Hematopoietic multipotent progenitor cell treated with erythropoietin and hydrocortisone succinate and interleukin-3 and kit ligand, for 6 days (in vitro differentiated cells): ENCODE measurements at regions not wholly inside any gene's neighbourhood (a gene's known extent, or its start where the extent isn't known, plus 50 kb on each side); places are given as distances from the start of the nearest gene placed in this dataset.

Experiments
- DNase-seq: peaks from one replicate; pipeline ENCODE4 v3.0.0-alpha.2; 2015

- no peak for DNase-seq
These were observed 108.2 kb downstream of the CNTN3 start for GRCh38 chr3:74506246-74506645.

- no peak for DNase-seq
These were observed 113.5 kb downstream of the CNTN3 start for GRCh38 chr3:74501007-74501406.

GRCh38 chr3:74500257-74500656, 114.2 kb downstream of the CNTN3 start:
- no peak for DNase-seq

- DNase-seq = no peak
These were observed 122.6 kb downstream of the CNTN3 start for GRCh38 chr3:74491874-74492273.

- no peak for DNase-seq
These were observed 125.2 kb downstream of the CNTN3 start for GRCh38 chr3:74489050-74489792.

DNA sequence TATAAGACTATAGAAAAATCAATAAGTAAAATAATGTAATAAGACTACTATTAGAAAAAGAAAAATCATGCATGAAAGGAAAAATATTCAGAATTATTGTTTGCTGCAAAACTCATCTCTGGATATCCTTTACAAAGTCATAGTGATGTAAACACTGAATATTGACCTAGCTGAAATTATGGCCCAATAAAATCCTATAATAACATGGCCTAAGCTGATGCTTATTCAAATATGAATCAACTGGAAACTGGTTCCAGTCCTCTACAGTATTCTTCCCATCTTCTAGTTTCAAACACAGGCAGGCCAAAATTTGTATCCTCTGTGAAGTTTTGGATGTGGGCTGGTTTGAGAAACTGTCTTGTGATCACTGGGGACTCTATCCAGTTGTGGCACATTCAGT, 134.5 kb downstream of the CNTN3 start:
- no peak for DNase-seq

GRCh38 chr3:74470313-74470712, 144.1 kb downstream of the CNTN3 start:
- DNase-seq = no peak

DNA sequence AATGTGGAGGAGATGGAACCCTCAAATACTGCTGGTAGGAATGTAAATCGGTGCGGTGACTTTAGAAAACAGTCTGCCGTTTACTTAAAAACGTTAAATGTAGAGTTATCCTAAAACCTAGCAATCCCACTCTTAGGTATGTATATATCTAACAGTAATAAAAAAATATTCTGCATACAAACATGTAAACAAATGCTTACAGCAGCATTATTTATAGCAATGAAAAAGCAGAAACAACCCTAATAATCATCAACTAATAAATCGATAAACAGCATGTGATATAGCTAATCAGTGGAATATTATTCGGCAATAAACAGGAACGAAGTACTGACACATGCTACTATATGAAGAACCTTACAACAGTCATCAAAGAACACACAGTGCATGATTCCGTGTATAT, 144.7 kb downstream of the CNTN3 start:
- DNase-seq = no peak

GRCh38 chr3:74469151-74469550, 145.3 kb downstream of the CNTN3 start:
- no peak for DNase-seq

GRCh38 chr3:74465715-74466410, 148.6 kb downstream of the CNTN3 start:
- no peak for DNase-seq

DNA sequence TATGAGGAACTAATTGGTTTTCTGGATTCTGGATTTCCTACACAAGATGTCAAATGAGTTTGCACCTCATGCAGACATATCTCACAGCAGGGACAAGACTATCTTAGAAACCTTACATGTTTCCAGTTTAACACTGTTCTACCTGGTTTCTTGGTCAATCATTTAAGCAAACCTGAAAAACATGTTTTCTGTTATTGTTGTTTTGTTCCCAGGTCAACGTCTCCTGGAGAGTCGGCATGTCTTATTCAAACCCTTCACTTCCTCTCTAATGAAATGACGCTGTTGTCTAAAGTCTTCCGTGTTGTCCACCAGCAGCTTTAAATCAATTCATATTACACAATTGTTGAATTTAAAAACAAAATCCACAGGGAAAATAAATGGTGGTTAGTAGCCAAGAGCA, 150.9 kb downstream of the CNTN3 start:
- DNase-seq = no peak

DNA sequence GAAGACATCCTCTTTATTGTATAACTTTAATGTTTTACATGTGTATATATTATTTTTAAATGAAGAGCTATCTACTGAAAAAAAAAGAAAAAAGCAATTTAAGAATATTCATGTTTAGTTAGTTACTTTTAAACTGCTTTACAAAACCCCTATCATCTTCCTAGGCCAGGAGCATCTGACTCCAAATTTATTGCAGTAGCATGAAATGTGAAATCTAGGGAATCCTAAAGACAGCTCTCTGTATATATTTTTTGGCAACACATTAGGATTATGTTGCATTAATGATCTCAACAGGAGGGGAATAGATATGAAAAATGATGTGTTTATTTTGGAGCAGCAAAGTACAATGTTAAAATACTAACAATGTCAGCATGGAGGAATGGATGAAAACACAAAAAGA, 158.3 kb downstream of the CNTN3 start:
- DNase-seq = no peak

- no peak for DNase-seq
These were observed 167.2 kb downstream of the CNTN3 start for GRCh38 chr3:74447221-74447620.

GRCh38 chr3:74445541-74445940, 168.9 kb downstream of the CNTN3 start:
- DNase-seq = no peak

DNA sequence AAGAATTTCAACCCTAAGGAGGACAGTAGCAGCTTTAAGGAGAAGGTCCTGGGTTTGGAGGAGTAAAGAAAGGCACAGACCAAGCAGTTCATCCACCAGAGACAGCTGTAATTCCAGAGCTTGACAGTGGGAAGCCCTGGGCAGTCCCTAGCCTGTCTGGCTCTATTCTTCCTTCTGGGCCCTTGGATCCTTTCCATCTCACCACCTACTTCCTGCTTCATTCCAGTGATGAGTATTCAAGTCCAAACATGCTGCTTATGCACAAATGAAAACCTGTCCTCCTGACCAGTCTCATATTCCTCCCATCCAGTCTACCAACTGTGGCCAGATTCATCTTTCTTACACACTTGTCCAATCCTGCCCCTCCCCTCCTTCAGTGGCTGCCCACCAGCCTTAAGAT, 171.4 kb downstream of the CNTN3 start:
- no peak for DNase-seq

- DNase-seq = no peak
These were observed 171.8 kb downstream of the CNTN3 start for GRCh38 chr3:74442683-74443082.

DNA sequence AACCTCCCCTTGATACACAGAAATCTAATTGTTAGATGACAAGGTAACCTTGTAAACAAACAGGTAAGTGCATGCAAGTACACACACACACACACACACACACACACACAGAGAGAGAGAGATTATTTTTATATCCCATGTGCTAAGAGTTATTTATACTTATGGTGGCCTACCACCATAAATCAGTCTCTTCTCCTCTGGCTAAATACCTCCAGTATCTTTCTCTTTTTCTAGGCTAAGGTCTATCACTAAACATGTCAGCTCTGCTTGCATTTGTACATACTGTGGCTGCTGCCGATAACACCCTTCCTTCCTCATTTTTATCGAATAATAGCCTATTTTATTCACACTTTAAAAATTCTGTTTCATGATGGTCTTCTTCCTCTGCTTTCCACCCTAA, 172.4 kb downstream of the CNTN3 start:
- DNase-seq = no peak

- no peak for DNase-seq
These were observed 178.3 kb downstream of the CNTN3 start for GRCh38 chr3:74436184-74436583.

GRCh38 chr3:74435631-74436030, 178.8 kb downstream of the CNTN3 start:
- DNase-seq = no peak

DNA sequence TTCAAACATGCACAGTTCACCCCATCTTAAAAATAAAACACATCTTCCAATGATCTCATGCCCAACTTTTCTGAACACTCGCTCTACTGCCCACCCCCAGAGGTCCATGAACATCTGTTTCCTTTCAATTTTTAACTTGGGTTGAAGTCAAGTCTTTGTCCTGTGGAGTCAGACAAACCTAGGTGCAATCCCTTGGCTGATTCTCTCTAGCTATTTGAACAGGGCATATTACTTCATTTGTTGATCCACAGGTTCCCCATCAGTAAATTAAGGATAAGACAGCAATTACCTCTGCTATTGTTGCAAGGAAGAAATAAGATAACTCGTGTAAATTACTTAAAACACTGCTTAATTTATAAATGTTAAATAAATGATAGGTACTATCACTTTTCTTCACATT, 180.1 kb downstream of the CNTN3 start:
- DNase-seq = no peak

DNA sequence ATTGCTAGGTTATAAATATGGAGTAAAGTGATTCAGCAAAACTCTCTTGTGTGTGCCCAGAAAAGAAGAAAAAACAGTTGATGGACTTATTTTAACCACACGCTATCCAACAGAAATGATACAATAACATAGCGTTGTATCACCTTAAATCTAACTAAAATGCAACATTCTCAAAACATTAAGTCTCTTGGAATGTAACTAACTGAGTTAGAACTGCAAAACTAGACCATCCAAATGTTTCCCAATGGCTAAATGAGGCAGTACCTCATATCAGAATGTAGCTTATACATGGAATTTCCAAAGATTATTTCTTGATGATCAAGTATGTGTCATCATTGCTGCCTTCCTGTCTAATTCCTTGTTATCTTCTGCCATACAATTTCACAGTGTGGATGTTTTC, 187.9 kb downstream of the CNTN3 start:
- no peak for DNase-seq

GRCh38 chr3:74423867-74424266, 190.6 kb downstream of the CNTN3 start:
- DNase-seq = no peak

GRCh38 chr3:74420538-74421124, 193.8 kb downstream of the CNTN3 start:
- DNase-seq = no peak

DNA sequence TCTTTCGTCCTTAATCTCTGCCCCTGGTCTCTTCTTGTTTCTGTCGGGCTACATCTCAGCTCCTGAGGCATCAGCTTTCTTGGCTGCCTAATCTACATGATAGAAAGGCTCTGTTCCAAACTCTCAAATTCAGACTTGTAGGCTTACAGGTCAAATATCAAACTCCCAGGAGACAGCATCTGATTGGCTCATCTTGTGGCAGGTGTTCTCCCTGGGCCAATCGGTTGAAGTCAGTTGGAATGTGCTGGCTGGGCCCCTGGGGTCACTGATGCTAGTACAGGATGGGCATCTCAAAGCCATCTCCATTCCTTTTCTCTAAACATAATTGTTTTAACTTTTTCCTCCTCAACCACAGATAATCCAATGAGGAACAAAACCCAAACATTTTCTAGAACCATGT, 198.7 kb downstream of the CNTN3 start:
- DNase-seq = no peak
